Osteoblast (primary cell): ENCODE measurements at regions not wholly inside any gene's neighbourhood (a gene's known extent, or its start where the extent isn't known, plus 50 kb on each side); places are given as distances from the start of the nearest gene placed in this dataset.

Source experiments
- DNase-seq: peaks from one replicate; pipeline ENCODE4 v3.0.0; 2011; ENCODE audit warnings: low spot score, mixed read lengths; ENCODE audit not compliant: insufficient read length; ENCODE audit errors: missing footprints
- H2AFZ ChIP-seq: 2 replicates; pipeline ENCODE4 v1.6.0; 2011; ENCODE audit warnings: mild to moderate bottlenecking, low read length
- H3K27ac ChIP-seq: 2 replicates; pipeline ENCODE4 v1.5.1; 2011; ENCODE audit warnings: mild to moderate bottlenecking, low read depth, low read length, moderate library complexity
- H3K27me3 ChIP-seq: 2 replicates; pipeline ENCODE4 v1.6.0; 2012; ENCODE audit warnings: mild to moderate bottlenecking, control low read depth, inconsistent platforms, low read length, moderate library complexity; ENCODE audit not compliant: insufficient read depth
- H3K36me3 ChIP-seq: 2 replicates; pipeline ENCODE4 v1.5.1; 2011; ENCODE audit warnings: mild to moderate bottlenecking, low read length, control low read depth, moderate library complexity; ENCODE audit not compliant: insufficient read depth
- H3K4me1 ChIP-seq: 2 replicates; pipeline ENCODE4 v1.5.1; 2011; ENCODE audit warnings: mild to moderate bottlenecking, low read length, control low read depth, moderate library complexity; ENCODE audit not compliant: insufficient read depth
- H3K4me2 ChIP-seq: 2 replicates; pipeline ENCODE4 v1.6.0; 2011; ENCODE audit warnings: mild to moderate bottlenecking, low read length; ENCODE audit not compliant: insufficient read depth
- H3K4me3 ChIP-seq: fragments of 200-600 bp; sonication (generic); 3 replicates; pipeline ENCODE4 v1.5.1; 2012; ENCODE audit warnings: mild to moderate bottlenecking, low read length, inconsistent platforms; ENCODE audit not compliant: insufficient read depth
- H3K79me2 ChIP-seq: 2 replicates; pipeline ENCODE4 v1.6.0; 2012; ENCODE audit warnings: mild to moderate bottlenecking, low read length, control low read depth, inconsistent platforms; ENCODE audit not compliant: insufficient read depth
- H3K9me3 ChIP-seq: 2 replicates; pipeline ENCODE4 v1.5.1; 2011; ENCODE audit warnings: low read depth, low read length, control low read depth
- H4K20me1 ChIP-seq: 2 replicates; pipeline ENCODE4 v1.6.0; 2012; ENCODE audit warnings: mild to moderate bottlenecking, low read length, control low read depth; ENCODE audit not compliant: insufficient read depth
- TF ChIP-seq, protein P1 (sequence below): IDR thresholded peaks from 2 replicates; pipeline ENCODE4 v1.5.1; 2011; ENCODE audit warnings: mild to moderate bottlenecking, low read depth, low read length, moderate library complexity; ENCODE audit errors: extremely low read depth

- H3K9me3 ChIP-seq = no peaks in the 10 kb centered on the region
- no peaks in the 10 kb centered on the region for H3K27me3 ChIP-seq
- H2AFZ ChIP-seq = no peak overlapping the region
- H3K4me3 ChIP-seq = no peak overlapping the region
- no peaks in the 10 kb centered on the region for H3K79me2 ChIP-seq
- no peaks in the 10 kb centered on the region for H3K36me3 ChIP-seq
- no peak overlapping the region for H3K4me2 ChIP-seq
- DNase-seq = no peak
- H3K27ac ChIP-seq = no peak overlapping the region
- TF ChIP-seq, protein P1, sequence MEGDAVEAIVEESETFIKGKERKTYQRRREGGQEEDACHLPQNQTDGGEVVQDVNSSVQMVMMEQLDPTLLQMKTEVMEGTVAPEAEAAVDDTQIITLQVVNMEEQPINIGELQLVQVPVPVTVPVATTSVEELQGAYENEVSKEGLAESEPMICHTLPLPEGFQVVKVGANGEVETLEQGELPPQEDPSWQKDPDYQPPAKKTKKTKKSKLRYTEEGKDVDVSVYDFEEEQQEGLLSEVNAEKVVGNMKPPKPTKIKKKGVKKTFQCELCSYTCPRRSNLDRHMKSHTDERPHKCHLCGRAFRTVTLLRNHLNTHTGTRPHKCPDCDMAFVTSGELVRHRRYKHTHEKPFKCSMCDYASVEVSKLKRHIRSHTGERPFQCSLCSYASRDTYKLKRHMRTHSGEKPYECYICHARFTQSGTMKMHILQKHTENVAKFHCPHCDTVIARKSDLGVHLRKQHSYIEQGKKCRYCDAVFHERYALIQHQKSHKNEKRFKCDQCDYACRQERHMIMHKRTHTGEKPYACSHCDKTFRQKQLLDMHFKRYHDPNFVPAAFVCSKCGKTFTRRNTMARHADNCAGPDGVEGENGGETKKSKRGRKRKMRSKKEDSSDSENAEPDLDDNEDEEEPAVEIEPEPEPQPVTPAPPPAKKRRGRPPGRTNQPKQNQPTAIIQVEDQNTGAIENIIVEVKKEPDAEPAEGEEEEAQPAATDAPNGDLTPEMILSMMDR = no peak
- H4K20me1 ChIP-seq = no peaks in the 10 kb centered on the region
- H3K4me1 ChIP-seq = peaks cover 7% of the 10 kb centered on the region
These were observed 89.3 kb upstream of the MAML3 start for GRCh38 chr4:140243278-140243753.

- no peaks in the 10 kb centered on the region for H3K36me3 ChIP-seq
- no peaks in the 10 kb centered on the region for H3K79me2 ChIP-seq
- H3K27me3 ChIP-seq = no peaks in the 10 kb centered on the region
- H2AFZ ChIP-seq = no peak overlapping the region
- no peak for DNase-seq
- H3K9me3 ChIP-seq = no peaks in the 10 kb centered on the region
- H3K27ac ChIP-seq = no peak overlapping the region
- H3K4me2 ChIP-seq = no peak overlapping the region
- TF ChIP-seq, protein P1 = no peak
- H3K4me3 ChIP-seq = no peak overlapping the region
- H3K4me1 ChIP-seq = peaks cover 14% of the 10 kb centered on the region
- H4K20me1 ChIP-seq = no peaks in the 10 kb centered on the region
These were observed 88.6 kb upstream of the MAML3 start for GRCh38 chr4:140242357-140243277.

- no peak overlapping the region for H3K4me3 ChIP-seq
- TF ChIP-seq, protein P1 = no peak
These were observed 86.3 kb upstream of the MAML3 start for GRCh38 chr4:140240237-140240636.

GRCh38 chr4:140239311-140239710 is 85.3 kb upstream of the MAML3 start:
- H2AFZ ChIP-seq = no peak overlapping the region
- no peaks in the 10 kb centered on the region for H3K36me3 ChIP-seq
- no peak for DNase-seq
- H3K79me2 ChIP-seq = no peaks in the 10 kb centered on the region
- no peak overlapping the region for H3K4me3 ChIP-seq
- H3K4me1 ChIP-seq = peaks cover 22% of the 10 kb centered on the region
- no peaks in the 10 kb centered on the region for H4K20me1 ChIP-seq
- H3K27ac ChIP-seq = no peak overlapping the region
- TF ChIP-seq, protein P1 = no peak
- H3K9me3 ChIP-seq = no peaks in the 10 kb centered on the region
- no peaks in the 10 kb centered on the region for H3K27me3 ChIP-seq
- H3K4me2 ChIP-seq = no peak overlapping the region

More at GRCh38 chr4:140240237-140240636, 86.3 kb upstream of the MAML3 start:
- DNase-seq = no peak
- no peaks in the 10 kb centered on the region for H3K27me3 ChIP-seq
- H3K79me2 ChIP-seq = no peaks in the 10 kb centered on the region
- H3K4me1 ChIP-seq = peaks cover 22% of the 10 kb centered on the region
- no peaks in the 10 kb centered on the region for H3K36me3 ChIP-seq
- no peaks in the 10 kb centered on the region for H3K9me3 ChIP-seq
- H2AFZ ChIP-seq = no peak overlapping the region
- H4K20me1 ChIP-seq = no peaks in the 10 kb centered on the region
- H3K27ac ChIP-seq = no peak overlapping the region
- no peak overlapping the region for H3K4me2 ChIP-seq
